ENCODE measurements at regions not wholly inside any gene's neighbourhood (a gene's known extent, or its start where the extent isn't known, plus 50 kb on each side); places are given as distances from the start of the nearest gene placed in this dataset.

- H3K36me3 ChIP-seq (ENCODE audit: insufficient read depth): no peaks in the 10 kb centered on the region
- Mint-ChIP-seq H3K27me3 (ENCODE audit: insufficient read depth, low read depth, poor library complexity) (no peaks in the 10 kb centered on the region), H3K4me3 (no peak overlapping the region), H3K9me3 (no peaks in the 10 kb centered on the region), H3K27ac (no peak overlapping the region), H3K4me1 (no peaks in the 10 kb centered on the region; the same call in 2 of the 3 replicates), H3K36me3 (ENCODE audit: low read depth) (no peaks in the 10 kb centered on the region)
- no peaks in the 10 kb centered on the region for H3F3A ChIP-seq (replicated peaks; ENCODE audit: low read depth)
- H3K27me3 ChIP-seq (ENCODE audit: insufficient read depth): no peaks in the 10 kb centered on the region
- H3K9me2 ChIP-seq (ENCODE audit: insufficient read depth): no peaks in the 10 kb centered on the region
- H2AFZ ChIP-seq: no peak overlapping the region
- H3K27ac ChIP-seq (ENCODE audit: low read depth): no peak overlapping the region
- H3K4me1 ChIP-seq (ENCODE audit: insufficient read depth): peaks cover 2% of the 10 kb centered on the region; the same call in 1 of the 2 replicates
- H3K4me2 ChIP-seq: no peak overlapping the region
- no peaks in the 10 kb centered on the region for H3K79me2 ChIP-seq (replicated peaks; ENCODE audit: insufficient read depth)
- H4K20me1 ChIP-seq (replicated peaks; ENCODE audit: insufficient read depth): no peaks in the 10 kb centered on the region
- DNase-seq (ENCODE audit: low spot score) (no peak), ATAC-seq (no peak)
- TF ChIP-seq EZH2 (IDR thresholded peaks at IDR 0.05; ENCODE audit: low read depth, unreplicated experiment): no peak
- no peak for TF ChIP-seq REST (IDR thresholded peaks at IDR 0.05; ENCODE audit: unreplicated experiment)
- no peak for TF ChIP-seq NANOG (IDR thresholded peaks at IDR 0.05; ENCODE audit: borderline replicate concordance)
- no peak for TF ChIP-seq ZNF331 (CRISPR knock-in tag; IDR thresholded peaks at IDR 0.05; ENCODE audit: low read depth)
- TF ChIP-seq STAT1 (IDR thresholded peaks at IDR 0.05; ENCODE audit: unreplicated experiment): no peak
- no peak for TF ChIP-seq ETS1 (IDR thresholded peaks at IDR 0.05)
- TF ChIP-seq ZNF462 (CRISPR knock-in tag; IDR thresholded peaks at IDR 0.05): no peak
- TF ChIP-seq EZH2phosphoT487 (IDR thresholded peaks at IDR 0.05; ENCODE audit: unreplicated experiment): no peak
- TF ChIP-seq CTCF (conservative IDR thresholded peaks at IDR 0.05; ENCODE audit: low read depth in 2 of 2): no peak
- TF ChIP-seq ZNF114 (CRISPR knock-in tag; IDR thresholded peaks at IDR 0.05): no peak
- no peak for TF ChIP-seq POLR2AphosphoS5 (IDR thresholded peaks at IDR 0.05; ENCODE audit: low read depth)
- no peak for TF ChIP-seq CREB1 (CRISPR knock-in tag; IDR thresholded peaks at IDR 0.05; ENCODE audit: low read depth)
- TF ChIP-seq JUNB (IDR thresholded peaks at IDR 0.05; ENCODE audit: unreplicated experiment): no peak
- no peak overlapping the region for H3K4me3 ChIP-seq
Observed at GRCh38 chr18:41064916-41065315, 890.1 kb upstream of the PIK3C3 start.

Measured in GM23338 (cell line).